Activated CD8-positive, alpha-beta memory T cell treated with anti-CD3 and anti-CD28 coated beads, Interleukin-2, amount 50 U/mL, for 48 hours (primary cell): ENCODE measurements at regions not wholly inside any gene's neighbourhood (a gene's known extent, or its start where the extent isn't known, plus 50 kb on each side); places are given as distances from the start of the nearest gene placed in this dataset.

Experiments used
- DNase-seq: peaks from one replicate; pipeline ENCODE4 v3.0.0-alpha.2; 2020

DNA sequence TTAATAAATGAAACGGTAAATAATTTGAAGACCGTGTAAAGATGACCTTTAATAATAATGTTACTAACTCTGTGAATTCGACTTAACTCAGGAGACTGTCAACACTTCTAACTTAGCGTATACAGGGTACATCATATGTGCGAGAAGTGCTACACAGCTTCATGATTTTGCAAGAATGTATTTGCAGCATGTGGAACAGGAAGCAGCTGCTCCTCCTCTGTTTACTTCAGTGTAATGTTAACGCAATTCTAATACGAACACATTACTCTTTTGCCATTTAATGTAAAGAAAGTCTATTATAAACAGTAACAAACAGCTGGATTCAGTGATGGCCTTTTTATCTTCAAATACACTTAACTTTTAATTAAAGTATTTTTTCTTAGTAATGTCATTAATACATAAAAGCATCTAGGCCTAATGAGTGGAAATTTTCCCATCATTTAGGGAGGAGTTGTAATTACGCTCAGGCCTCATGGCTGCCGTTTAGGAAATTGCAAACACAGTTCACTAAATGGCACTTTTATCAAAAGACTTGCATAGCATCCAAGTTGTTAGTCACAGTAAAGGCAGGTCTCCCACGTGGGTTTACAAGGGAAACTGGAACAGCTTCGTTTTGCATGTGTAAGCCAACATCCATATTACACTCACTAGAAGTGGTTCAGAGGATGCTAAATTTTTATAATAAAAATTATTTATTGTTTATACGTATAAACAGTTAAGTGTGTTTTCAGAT lies 635.7 kb downstream of the FBXO15 start:
- no peak for DNase-seq

DNA sequence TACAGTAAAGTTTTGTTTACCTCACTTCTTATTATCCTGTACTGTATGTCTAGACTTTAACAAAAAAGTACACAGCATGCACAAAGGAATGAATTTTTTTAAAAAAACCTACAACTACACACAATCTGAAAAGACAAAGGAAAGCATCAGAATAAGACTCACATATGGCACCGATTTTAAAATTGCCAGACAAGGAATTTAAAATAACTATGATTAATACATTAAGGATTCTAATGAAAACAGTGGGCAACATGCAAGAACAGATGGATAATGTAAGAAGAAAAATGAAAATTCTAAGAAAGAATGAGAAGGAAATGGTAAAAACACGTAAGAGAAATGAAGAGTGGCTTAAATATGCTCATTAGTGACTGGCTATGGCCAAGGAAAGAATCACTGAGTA lies 638.2 kb downstream of the FBXO15 start:
- no peak for DNase-seq

DNA sequence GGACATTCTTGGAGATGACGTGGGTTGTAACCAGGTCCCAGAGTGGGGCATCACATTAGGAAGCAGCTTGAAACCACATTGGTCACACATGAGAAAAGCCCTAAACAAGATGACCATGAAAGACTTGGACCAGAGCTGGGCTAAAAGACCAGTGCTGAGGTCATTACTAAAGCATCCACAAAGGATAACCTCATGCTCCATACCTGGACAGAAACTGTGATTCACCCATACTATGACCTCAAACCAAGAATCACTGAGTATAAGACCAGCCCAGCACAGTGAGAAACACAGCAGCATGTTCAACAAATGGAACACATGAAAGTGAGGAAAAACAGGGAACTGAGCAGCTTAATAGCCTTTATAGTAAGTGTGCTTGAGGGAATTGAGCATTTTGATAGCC lies 635.5 kb upstream of the NETO1 start:
- no peak for DNase-seq

DNA sequence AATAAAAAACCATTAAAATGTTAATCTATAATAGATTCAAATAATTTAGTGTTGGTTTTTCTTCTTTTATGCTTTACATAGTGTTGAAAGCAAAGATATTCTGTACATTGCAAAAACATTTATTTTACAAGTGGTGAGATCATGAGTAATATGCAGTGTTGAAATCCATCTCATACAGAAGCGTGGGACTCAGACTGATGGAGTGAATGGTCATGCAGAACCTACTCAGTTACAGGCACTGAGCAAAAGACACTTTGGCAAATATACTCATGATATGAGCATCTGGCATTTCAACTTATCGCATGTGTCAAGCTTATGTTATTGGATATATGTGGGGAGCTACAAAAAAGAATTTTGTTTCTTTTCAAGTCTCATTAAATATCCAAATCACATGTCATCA lies 620.2 kb upstream of the NETO1 start:
- DNase-seq, result no peak

DNA sequence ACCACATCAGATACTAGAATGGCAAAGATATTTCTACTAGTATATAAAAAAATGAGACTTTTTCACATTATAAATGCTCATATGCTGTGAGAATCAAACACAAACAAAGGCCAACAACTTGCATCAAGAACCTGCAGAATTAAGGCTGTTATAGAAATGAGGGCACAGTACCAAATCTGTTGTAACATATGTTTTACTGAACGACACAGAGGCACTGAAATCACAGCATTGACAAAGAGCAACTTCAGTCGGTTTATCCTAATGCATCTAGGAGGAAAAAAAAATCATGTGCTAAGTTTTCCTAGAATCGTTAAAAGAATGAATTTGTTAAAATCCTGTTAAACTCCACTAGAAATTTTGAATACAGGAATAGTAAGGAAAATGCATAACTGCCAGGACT lies 617.4 kb upstream of the NETO1 start:
- DNase-seq, result no peak

DNA sequence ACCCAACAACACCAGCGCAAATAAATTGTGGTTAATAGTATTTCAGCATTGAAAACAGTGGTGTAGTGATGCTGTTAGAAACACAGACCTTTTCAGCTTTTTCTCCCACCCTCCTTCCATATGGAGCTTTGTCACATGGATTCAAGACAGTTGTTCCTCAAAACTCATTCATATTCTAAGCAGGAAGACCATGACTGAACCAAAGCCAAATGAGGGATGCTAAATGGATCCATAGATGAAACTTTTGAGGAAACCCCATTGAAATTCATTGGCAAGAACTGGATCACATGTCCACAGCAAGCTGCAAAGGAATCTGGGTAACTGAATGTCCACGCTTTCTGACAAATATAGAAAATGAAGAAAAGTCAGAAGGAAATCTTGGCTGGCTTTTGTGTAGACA lies 615.1 kb upstream of the NETO1 start:
- DNase-seq, result no peak

DNA sequence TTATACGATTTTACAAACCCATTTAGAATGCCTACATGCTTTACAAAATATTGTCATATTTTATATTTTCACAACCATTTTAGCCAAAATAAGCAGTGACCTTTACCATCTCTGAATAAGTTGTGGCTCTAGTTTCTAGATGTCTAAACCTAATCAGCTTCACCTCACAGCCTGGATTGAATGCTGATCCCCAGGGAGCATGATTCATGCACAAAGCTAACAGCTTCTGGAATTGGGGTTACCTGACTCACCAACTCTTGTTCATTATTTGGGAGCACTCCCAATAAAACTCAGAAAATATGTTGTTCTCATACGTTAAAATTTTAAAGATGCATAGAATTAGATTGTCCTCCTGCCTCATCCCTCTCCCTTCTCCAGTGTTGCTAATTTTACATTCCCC lies 611.7 kb upstream of the NETO1 start:
- no peak for DNase-seq

DNA sequence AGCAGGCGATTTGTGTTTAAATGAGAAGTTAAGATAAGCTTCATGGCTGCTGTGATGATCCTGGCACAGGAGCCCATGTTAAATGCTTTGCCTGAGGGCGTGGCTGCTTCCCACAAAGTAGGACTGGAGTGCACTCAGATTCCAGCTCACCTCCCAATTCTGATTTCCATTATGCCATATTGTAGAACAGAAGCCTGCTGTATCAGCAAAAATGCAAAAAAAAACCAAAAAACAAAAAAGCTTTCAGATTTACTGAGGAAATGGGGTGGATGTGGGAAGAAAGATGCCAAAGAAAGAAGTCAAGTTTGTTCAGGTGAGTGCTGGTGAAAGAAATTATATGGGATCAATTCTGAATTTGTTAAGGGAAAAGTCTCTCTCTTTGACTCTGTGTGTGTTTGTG lies 610.4 kb upstream of the NETO1 start:
- no peak for DNase-seq

DNA sequence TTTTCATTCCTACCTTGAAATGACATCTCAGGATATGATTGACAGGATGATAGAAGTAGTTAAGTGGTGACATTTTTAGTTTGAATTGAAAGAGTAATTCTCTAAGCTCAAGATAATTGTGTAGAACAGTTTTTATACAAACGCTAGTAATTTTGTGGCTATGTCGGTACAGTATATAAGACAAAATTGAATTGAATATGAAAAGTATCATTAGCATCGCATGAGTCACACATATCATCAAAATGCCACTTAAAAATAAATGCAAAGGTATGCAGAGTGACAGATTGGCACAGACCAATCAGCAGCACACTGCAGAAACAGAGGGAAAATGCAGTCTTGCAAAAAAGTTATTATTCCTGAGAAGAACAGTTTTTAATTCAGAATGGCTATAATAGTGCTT lies 608.2 kb upstream of the NETO1 start:
- DNase-seq, result no peak

DNA sequence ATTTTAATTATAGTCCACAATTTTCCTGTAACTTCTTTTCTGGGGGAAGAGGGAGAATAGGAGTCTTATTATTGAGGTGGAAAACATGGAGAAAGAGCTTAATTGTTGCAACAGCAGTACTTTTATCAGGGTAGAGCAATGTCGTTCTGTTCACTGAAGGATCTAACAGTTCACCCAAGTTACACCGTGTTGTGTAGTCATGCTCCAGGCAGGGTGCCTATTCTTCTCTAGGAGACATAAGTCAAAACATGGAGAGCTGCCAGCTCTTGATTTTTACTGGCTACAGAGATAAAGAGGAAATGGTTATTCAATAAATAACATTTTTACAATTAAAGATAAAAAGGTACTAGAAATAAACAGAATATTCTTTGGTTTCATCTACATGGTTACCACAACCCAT lies 594.3 kb upstream of the NETO1 start:
- no peak for DNase-seq

DNA sequence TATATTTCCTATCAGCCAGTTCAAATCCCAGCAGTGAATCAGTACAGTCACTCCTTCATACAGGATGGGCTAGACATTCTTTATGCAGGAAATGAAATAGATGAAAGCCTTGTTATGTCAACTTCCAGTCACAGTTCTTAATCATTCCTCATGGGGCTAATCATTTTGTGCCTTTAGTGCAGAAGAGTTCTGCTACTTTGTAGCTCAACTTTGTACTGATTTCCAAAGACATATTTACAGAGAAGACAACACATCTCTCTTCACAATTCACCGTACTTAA lies 593.9 kb upstream of the NETO1 start:
- DNase-seq, result no peak

DNA sequence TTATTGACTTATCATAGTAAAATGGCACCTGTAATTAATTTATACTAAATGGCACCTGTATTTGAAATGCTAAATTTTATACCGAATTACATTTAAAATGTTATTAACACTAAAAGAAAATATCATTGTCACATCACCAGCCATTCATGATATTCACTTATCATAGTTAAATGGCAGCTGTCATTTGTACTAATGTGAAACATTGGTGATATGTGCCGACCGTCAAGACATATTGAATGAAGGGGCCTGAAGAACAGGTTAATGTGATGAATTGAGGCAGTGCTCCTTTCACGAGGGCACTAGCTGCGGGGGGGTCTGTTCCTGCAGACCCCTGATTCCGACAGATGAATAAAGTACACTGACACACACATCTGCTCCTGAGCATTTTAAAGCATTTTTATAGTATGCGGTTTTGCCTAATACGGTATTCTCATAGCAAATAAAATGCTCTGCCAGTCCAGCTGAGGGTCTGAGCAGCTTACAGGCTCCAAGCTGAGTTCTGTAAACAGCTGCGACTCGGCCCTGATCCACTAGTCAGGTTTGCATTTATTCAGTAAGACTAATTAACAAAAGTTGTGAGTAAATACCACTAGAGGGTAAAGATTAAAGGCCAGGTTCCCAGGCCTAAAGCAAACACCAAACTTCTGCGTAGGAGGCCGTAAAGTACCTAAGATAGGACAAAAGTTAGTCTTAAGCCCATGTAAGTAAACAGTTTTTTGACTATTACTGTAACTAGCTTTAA lies 593.4 kb upstream of the NETO1 start:
- DNase-seq, result no peak

DNA sequence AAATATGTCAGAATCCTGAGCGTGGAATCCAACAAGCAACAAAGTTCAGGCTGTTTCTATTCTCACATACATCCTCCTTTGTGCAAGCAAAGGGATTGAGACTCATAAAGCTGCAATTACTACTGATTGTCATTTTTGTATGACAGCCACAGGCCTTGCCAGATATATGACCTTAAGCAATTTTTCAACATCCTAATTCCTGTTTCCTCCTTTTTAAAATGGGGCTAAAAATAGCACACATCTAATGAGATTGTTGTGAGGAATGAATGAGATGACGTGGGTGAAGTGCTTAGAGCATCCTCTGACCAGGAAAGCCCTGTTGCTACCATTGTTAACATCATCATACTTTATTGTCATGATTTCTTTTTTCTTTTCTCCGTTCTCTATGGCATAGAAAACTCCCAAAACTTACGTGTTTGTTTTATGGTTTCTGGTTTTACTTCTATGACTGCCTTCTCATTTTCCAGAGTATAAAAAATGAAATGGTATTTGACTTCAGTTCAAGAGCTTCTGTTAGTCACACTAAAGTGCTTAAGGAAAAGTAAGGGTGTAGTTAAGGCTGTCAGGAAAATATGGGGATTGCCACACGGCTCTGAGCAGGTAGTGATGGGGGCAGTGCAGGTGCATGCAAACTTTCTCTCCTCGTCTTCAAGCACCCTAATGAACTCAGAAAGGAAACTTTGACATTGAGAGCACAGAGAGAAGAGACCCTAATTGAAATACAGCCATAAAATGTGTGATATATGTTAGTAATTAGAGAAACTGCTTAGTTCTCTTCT lies 590.6 kb upstream of the NETO1 start:
- no peak for DNase-seq

DNA sequence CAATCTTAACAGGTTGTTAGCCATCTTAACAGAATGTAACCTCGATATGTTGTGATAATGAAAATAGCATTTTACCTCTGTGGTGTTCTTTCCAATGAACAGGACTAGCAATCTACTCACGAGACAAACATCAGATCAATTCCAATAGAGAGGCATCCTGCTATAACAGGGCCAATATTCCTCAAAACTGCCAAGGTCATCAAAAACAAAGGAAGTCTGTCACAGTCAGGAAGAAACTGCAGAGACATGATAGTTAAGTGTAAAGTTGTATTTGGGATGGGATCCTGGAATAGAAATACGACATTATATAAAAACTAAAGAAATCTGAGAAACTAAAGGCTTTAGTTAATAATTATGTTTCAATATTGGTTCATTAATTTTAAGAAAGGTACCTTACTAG lies 588.9 kb upstream of the NETO1 start:
- no peak for DNase-seq

DNA sequence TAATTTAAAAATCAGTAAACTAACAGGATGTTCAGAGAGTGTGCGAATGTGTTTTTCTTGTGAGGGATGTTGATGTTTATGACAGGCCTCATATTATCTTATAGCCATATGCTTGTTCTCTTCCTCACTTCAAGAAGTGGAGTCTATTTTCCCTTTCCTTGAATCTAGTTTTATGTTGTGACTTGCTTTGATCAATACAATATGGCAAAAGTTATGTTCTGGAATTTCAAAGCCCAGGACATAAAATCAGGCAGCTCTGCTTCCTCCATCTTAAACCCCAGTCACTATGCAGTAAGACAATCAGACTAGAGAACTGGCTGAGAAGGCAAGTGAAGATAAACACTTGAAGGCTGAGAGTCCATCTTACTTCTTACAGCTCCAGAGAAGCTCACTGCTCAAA lies 585.1 kb upstream of the NETO1 start:
- no peak for DNase-seq

DNA sequence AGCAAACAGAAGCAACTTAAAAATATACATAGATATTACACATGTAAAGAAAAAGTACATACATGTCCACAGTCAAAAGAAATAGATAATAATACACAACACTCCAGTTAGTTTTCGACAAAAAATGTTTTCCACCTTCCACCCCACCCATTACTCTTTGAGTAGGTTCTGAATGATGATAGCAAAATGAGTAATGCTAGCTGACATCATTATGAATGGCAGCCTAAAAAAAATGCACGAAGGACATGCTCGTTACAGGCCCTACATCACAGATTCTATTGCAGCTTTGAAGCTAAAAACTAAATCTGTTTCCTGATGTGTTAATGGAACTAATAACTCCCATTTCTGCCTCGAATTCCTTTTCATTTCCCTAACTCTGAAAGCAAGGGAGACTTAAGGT lies 578.7 kb upstream of the NETO1 start:
- no peak for DNase-seq

DNA sequence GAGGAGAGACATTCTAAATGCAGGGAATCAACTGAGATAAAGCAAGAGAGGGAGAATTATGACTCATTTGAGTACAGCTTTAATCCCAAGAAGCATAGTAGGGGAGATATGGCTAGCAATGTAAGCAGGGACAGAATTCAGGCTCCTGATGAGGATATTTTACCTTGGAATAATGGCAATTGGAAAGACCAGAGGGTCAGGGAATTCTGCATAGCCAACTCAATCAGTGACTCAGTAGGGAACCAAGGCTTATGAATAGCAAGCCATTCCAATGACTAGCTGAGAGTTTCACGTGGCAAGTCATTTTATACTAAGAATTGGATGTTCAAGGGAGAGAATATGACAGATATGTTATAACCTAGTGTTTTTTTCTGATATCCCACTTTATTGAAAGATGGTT lies 563.8 kb upstream of the NETO1 start:
- DNase-seq, result no peak

DNA sequence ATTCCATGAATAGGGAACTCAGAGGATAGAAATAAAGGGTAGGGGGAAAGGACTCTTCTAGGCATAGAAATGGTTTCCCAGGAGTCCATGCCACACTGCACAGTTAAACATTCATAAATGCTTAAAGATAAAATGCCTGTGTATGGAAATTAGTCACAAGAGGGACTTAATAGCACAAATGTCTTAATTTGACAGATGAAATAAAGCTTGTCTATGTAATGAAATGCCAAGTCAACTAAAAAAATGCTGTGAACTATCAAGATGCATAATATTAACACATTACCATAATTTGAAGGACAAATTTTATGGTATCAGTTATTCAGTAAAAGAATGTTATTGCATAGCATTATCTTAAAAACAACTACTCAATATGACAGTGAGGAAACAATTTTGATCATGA lies 553.2 kb upstream of the NETO1 start:
- DNase-seq, result no peak

DNA sequence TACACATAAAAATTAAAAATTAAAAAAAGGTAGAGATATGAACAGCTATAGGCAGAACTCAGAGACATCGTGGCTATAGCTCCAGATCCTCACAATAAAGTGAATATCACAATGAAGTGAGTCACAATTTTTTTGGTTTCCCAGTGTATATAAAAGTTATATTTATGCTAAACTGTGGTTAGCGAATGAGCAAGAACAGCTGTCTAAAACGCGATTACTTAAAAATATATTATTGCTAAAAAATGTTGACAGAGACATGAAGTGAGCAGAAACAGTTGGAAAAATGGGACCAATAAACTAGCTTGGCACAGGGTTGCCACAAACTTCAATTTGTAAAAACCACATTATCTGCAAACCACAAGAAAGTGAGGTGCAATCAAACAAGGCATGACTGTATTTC lies 551.7 kb upstream of the NETO1 start:
- no peak for DNase-seq

DNA sequence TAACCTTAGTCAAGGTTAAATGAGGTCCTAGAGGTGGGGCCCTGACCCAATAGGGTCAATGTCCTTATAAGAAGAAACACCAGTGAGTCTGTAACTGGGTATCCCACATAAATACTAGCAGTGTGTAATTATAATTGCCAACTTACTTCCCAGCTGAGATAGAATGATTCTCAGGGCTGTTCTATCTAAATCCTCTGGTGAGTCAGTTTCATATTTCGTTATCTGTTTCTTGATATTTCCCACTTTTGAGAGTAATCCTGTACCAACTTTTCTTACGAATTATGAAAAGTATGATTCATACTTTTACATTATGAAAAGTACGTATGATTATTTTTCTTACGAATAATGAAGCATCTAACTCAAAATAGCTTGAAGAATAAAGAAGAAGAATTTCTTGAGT lies 546.8 kb upstream of the NETO1 start:
- DNase-seq, result no peak

DNA sequence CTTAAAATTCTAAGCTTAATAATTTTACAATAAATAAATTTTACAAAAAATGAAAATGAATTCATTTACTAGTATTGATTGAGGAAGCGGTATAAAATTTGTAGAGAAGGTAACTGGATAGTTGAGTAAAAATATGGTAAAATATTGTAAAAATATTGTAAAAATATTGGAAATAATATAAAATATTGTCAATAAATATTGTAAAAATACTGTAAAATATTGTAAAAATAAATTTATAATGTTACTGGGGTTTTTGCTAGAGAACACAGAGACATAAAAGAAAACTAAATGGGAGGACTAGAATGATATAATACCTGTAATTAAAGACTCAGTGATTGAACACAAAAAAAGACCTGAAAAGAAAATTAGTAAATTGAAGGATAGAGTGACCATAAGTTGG lies 546.3 kb upstream of the NETO1 start:
- DNase-seq, result no peak

DNA sequence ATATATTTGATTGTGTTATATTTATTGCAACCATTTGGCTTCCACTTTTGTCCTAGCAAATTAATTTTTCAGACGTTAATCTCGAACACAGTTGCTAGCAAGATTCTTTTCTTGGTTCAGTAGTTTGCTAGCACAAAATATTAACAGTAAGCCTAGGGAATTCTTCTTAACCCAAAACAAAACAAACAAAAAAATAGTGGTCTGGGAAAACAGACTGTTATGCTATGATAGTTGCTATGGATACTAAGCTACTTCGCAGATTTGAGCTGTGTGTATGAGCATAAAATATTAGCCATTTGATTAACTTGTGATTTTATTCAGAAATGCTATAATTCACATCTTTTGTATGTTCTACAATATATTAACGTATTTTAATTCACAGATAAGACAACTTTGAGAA lies 541.5 kb upstream of the NETO1 start:
- no peak for DNase-seq

DNA sequence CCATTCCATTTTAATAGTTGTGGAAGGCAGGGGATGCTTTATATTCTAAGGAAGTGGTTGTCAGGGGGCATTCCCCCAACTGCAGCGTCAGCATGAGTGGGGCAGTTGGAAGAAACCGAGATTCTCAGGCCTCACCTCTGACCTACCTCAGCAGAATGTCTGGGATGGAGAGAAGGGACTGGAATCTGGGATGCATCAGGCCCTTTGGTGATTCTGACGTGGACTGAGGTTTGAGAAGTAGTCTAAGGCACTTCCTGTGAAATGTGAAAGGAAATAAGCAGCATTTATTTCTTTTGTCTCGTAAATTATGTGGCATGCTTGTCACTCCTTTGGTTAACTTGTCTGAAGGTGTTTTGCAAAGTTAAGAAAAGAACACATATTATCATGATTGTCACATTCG lies 540.7 kb upstream of the NETO1 start:
- DNase-seq, result no peak

DNA sequence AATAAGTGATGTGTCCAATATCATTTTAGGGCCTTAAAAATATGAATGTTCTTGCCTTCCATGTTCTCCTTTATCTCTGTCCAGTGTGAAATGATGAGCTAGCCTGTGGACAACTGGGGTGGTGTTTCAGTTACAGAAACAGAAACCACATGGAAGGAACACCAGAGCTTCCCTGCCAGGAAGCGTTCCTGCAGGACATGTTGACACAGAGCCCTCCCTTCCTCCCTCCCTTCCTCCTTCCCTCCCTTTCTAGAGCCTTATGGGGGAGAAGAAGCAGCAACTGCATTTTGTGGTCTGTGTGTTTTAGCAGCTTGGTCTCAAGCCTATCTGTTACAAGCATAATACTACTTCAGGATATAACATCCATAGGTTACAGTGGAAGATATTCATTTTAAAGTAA lies 539.7 kb upstream of the NETO1 start:
- no peak for DNase-seq

DNA sequence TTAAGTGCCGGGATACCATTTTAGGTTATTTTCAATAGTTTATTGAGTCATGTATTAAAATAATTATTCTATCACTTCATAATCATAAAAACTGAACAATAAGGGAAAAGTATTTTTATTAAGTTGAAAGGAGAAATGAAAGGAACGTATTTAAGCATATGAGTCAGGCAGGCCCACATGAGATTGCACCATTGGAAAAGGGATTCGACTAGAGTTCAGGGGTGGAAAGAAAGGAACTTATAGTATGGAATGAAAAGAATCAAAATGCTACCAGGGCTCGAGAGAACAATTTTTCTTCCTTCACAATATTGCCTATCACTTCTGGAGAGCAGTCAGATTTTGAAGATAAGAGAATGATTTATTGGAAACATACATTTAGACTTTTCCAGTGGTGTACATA lies 516.5 kb upstream of the NETO1 start:
- DNase-seq, result no peak
